ENCODE measurements at regions not wholly inside any gene's neighbourhood (a gene's known extent, or its start where the extent isn't known, plus 50 kb on each side); places are given as distances from the start of the nearest gene placed in this dataset.

DNA sequence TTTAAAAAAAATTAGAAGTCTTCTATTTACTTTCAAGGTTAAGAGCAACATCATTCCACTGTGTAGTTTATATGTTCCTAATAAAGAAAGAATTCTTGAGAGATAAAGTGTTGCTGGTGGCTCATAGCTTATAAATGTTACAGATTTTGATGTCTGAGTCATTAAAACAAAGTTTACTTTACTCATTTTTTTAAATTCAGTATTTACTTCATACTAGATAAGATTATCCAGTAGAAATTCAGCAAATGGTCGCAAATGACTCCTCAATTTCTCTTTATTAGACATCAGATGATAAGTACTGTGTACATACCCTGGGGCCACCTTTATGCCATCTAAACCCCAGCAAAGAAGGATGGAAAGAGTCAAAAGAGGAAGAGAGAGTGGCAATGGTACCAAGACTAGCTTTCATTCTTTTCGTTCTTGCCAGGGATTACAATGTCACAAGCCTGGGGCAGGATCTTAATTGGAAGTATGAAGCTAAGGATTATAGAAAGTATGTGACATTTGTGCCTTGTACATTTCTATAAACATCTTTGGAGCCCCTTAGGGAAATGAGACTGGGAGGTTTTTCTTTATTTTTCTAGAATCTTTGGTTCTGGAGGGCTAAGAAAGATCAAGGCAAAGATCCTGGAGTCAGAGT is 206.1 kb downstream of the CHRM2 start:
- Histone ChIP-seq H4K20me1 (ENCODE audit: insufficient read depth) (no peaks in the 10 kb centered on the region), H3K27me3 (ENCODE audit: insufficient read depth, low read length) (no peaks in the 10 kb centered on the region), H3K4me3 (replicated peaks in 1 of 2; ENCODE audit: low read depth in 1 of 2, low read length in 2 of 2) (no peak overlapping the region), H3K36me3 (ENCODE audit: control insufficient read depth in 1 of 2, insufficient read depth in 2 of 2, low read length in 2 of 2) (no peaks in the 10 kb centered on the region), H3K4me2 (ENCODE audit: low read length) (no peak overlapping the region), H3K9ac (ENCODE audit: low read length) (no peak overlapping the region), H3K4me1 (ENCODE audit: control insufficient read depth in 1 of 2, insufficient read depth in 2 of 2, low read length in 2 of 2) (no peaks in the 10 kb centered on the region), H3K9me3 (ENCODE audit: control insufficient read depth in 1 of 2, insufficient read depth in 1 of 2, low read depth in 1 of 2, low read length in 2 of 2) (no peaks in the 10 kb centered on the region; a peak in 2 of 4 replicates), H3K27ac (ENCODE audit: low read depth, low read length) (no peak overlapping the region), H3K79me2 (ENCODE audit: insufficient read depth, low read length) (no peaks in the 10 kb centered on the region), H3K9me2 (ENCODE audit: insufficient read depth) (no peaks in the 10 kb centered on the region), H2AFZ (ENCODE audit: low read depth, low read length, poor library complexity, severe bottlenecking) (no peak overlapping the region)
- intact Hi-C loops (cut with micrococcal nuclease), result no loop called here
- ATAC-seq (no peak), DNase-seq (ENCODE audit: low read depth, low spot score) (no peak)
- RAD21 ChIA-PET (ENCODE audit: low non-redundant PET in 1 of 2, low total read pairs in 2 of 2, uncharacterized antibody in 2 of 2, unreplicated experiment in 2 of 2), result no interaction called here
- CTCF ChIA-PET, result no interaction called here
- BruUV-seq (replicated peaks), result no TSS peak
- POLR2A ChIA-PET, result no interaction called here
- TF ChIP-seq TCF7L2 (IDR thresholded peaks at IDR 0.05; ENCODE audit: borderline replicate concordance, extremely low read depth, insufficient read depth, insufficient read length), result no peak
- no peak for TF ChIP-seq FOSL1 (IDR thresholded peaks at IDR 0.05; ENCODE audit: low read depth)
- no peak for TF ChIP-seq CEBPB (IDR thresholded peaks at IDR 0.05; ENCODE audit: low read depth)
- no peak for TF ChIP-seq SRF (IDR thresholded peaks at IDR 0.05; ENCODE audit: low read depth)
- no peak for TF ChIP-seq JUND (IDR thresholded peaks at IDR 0.05)
- TF ChIP-seq, protein P1, sequence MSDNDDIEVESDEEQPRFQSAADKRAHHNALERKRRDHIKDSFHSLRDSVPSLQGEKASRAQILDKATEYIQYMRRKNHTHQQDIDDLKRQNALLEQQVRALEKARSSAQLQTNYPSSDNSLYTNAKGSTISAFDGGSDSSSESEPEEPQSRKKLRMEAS (IDR thresholded peaks at IDR 0.05), result no peak
- TF ChIP-seq, protein P2, sequence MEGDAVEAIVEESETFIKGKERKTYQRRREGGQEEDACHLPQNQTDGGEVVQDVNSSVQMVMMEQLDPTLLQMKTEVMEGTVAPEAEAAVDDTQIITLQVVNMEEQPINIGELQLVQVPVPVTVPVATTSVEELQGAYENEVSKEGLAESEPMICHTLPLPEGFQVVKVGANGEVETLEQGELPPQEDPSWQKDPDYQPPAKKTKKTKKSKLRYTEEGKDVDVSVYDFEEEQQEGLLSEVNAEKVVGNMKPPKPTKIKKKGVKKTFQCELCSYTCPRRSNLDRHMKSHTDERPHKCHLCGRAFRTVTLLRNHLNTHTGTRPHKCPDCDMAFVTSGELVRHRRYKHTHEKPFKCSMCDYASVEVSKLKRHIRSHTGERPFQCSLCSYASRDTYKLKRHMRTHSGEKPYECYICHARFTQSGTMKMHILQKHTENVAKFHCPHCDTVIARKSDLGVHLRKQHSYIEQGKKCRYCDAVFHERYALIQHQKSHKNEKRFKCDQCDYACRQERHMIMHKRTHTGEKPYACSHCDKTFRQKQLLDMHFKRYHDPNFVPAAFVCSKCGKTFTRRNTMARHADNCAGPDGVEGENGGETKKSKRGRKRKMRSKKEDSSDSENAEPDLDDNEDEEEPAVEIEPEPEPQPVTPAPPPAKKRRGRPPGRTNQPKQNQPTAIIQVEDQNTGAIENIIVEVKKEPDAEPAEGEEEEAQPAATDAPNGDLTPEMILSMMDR (IDR thresholded peaks at IDR 0.05 in 2 of 3, conservative IDR thresholded peaks at IDR 0.05 in 1 of 3; ENCODE audit: borderline replicate concordance in 1 of 3, insufficient read depth in 1 of 3, low read depth in 2 of 3, low read length in 2 of 3), result no peak
